ENCODE measurements at regions not wholly inside any gene's neighbourhood (a gene's known extent, or its start where the extent isn't known, plus 50 kb on each side); places are given as distances from the start of the nearest gene placed in this dataset.

DNA sequence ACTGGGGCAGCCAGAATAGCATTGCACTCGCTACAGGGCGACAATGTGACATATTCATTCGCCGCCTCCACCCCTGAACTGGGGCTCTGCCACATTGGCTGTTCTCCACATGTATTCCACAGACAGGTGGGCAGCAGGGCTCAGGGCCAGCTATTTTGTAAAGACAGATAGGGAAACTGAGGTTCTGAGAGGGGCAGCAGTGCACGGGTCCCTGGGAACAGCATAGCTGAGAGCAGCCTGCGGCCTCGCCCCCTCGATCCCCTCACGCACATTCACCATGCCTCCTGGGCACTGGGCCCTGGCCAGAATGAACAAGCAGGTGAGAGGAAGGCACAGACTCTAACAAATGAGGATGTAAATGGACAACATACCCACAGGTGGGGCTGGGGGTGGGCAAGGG is 75.0 kb upstream of the SPATA12 start:
- no peak for DNase-seq
- H3K4me3 Mint-ChIP-seq = no peak overlapping the region
- H3K4me1 Mint-ChIP-seq = peaks cover 68% of the 10 kb centered on the region
- peaks cover 22% of the 10 kb centered on the region for H3K27me3 Mint-ChIP-seq (ENCODE audit: low read depth, poor library complexity)
- H3K9me3 Mint-ChIP-seq = no peaks in the 10 kb centered on the region
- H3K27ac Mint-ChIP-seq = no peak overlapping the region
- TF ChIP-seq, protein P1, sequence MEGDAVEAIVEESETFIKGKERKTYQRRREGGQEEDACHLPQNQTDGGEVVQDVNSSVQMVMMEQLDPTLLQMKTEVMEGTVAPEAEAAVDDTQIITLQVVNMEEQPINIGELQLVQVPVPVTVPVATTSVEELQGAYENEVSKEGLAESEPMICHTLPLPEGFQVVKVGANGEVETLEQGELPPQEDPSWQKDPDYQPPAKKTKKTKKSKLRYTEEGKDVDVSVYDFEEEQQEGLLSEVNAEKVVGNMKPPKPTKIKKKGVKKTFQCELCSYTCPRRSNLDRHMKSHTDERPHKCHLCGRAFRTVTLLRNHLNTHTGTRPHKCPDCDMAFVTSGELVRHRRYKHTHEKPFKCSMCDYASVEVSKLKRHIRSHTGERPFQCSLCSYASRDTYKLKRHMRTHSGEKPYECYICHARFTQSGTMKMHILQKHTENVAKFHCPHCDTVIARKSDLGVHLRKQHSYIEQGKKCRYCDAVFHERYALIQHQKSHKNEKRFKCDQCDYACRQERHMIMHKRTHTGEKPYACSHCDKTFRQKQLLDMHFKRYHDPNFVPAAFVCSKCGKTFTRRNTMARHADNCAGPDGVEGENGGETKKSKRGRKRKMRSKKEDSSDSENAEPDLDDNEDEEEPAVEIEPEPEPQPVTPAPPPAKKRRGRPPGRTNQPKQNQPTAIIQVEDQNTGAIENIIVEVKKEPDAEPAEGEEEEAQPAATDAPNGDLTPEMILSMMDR (IDR thresholded peaks at IDR 0.05) = no peak
- no peaks in the 10 kb centered on the region for H3K36me3 Mint-ChIP-seq (ENCODE audit: low read depth)

DNA sequence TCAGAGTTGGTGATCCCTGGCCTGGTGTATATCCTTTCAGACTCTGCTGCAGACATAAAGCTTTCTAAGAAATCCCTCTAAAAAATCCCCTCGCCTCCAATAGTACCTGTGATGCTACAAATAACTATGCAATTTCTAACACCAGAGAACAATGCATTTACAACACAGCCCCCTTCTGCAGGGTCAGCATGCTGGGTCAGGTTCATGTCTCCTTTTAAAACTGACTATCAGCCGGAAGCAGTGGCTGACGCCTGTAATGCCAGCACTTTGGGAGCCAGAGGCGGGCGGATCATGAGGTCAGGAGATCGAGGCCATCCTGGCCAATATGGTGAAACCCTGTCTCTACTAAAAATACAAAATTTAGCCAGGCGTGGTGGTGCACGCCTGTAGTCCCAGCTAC is 77.0 kb upstream of the SPATA12 start:
- no peaks in the 10 kb centered on the region for H3K36me3 Mint-ChIP-seq (ENCODE audit: low read depth)
- H3K9me3 Mint-ChIP-seq = no peaks in the 10 kb centered on the region
- H3K4me3 Mint-ChIP-seq = no peak overlapping the region
- H3K4me1 Mint-ChIP-seq = peaks cover 50% of the 10 kb centered on the region
- TF ChIP-seq, protein P1 (IDR thresholded peaks at IDR 0.05) = no peak
- H3K27ac Mint-ChIP-seq = peak overlapping the region; percentile 44
- DNase-seq = no peak
- H3K27me3 Mint-ChIP-seq (ENCODE audit: low read depth, poor library complexity) = peaks cover 13% of the 10 kb centered on the region

DNA sequence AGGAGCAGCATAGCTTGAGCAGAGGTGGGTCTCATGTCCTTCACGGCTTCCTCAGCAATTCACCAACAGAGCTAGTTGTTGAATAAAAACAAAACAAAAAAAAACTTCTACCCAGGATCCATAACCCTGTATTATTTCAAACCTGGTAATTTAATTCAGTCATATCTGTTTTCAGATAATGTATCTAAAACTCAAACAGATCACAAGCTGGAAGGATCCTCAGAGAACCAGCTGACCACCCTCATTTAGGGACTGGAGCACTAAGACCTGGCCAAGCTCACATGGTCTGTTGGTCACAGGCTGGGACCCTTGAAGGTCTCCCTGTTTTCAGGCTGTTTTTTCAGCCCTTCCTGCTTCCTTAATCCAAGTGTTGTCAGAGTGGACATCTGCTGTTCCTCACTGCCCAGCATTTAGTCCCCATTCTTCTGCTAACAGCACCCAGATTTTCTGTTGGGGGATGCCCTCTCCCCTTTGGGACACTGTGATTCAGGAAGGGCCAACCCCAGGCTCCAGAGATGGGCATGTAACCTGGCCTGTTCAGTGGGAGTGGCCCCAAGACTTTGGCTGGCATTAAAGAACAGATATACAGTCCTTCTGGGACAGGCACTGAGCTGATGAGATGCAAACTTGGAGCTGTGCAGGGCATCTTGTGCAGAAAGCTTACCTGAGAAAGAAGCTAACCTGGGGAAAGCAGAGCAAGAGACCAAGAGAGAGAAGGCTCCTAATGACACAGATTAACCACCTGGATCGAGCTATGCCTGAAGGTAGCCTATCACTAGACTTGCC is 78.8 kb upstream of the SPATA12 start:
- Mint-ChIP-seq H3K27ac (no peak overlapping the region), H3K9me3 (no peaks in the 10 kb centered on the region), H3K4me1 (peaks cover 43% of the 10 kb centered on the region), H3K27me3 (ENCODE audit: low read depth, poor library complexity) (peaks cover 11% of the 10 kb centered on the region), H3K4me3 (no peak overlapping the region), H3K36me3 (ENCODE audit: low read depth) (no peaks in the 10 kb centered on the region)
- TF ChIP-seq, protein P1 (IDR thresholded peaks at IDR 0.05) = no peak
- DNase-seq = no peak

DNA sequence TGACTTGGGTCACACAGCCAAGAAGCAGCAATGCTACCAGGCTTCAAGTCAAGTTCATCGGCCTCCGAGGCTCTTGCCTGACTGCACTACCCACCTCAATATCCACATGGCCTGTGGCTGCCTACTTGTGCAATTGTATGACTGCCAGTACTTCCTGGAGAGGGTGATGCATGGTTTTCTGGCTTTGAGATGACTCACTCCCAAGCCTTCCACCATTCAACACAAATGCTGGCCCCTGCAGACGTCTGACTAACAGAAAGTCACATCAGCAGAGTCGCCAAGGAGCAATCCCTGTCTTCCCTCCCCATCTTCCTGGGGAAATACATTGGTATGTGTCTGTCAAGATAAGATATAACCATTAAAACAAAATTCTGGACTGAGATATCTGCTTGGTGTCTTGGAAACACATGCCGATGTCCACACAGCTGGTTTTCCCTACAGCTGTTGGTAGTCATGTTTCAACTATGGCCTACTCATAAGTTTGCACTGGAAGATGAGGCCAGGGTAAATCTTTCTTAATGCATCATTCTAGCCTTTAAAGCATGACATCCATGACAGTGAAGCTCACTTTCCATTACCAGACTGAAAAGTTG is 79.6 kb upstream of the SPATA12 start:
- Mint-ChIP-seq H3K4me1 (peaks cover 38% of the 10 kb centered on the region), H3K27me3 (ENCODE audit: low read depth, poor library complexity) (peaks cover 11% of the 10 kb centered on the region), H3K9me3 (no peaks in the 10 kb centered on the region), H3K27ac (no peak overlapping the region), H3K4me3 (no peak overlapping the region), H3K36me3 (ENCODE audit: low read depth) (no peaks in the 10 kb centered on the region)
- no peak for DNase-seq
- TF ChIP-seq, protein P1 (IDR thresholded peaks at IDR 0.05) = no peak

DNA sequence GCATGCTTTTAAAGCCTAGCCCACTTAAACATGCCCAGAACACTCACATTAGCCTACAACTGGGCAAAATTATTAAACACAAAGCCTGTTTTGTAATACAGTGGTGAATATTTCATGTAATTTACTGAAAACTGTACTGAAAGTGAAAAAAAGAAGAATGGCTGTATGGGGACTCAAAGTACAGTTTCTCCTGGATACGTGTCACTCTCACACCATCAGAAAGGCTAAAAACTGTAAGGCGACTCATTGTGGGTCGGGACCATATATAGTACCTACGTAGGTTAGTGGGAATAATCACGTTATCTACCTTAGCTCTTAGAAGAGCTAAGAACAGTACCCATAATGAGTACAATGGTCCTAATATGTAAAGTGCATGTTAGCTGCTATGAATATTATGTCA is 80.2 kb upstream of the SPATA12 start:
- H3K4me3 Mint-ChIP-seq = no peak overlapping the region
- H3K27me3 Mint-ChIP-seq (ENCODE audit: low read depth, poor library complexity) = peaks cover 11% of the 10 kb centered on the region
- no peaks in the 10 kb centered on the region for H3K36me3 Mint-ChIP-seq (ENCODE audit: low read depth)
- H3K4me1 Mint-ChIP-seq = peaks cover 32% of the 10 kb centered on the region
- H3K27ac Mint-ChIP-seq = no peak overlapping the region
- no peak for DNase-seq
- H3K9me3 Mint-ChIP-seq = no peaks in the 10 kb centered on the region
- TF ChIP-seq, protein P1 (IDR thresholded peaks at IDR 0.05) = no peak

DNA sequence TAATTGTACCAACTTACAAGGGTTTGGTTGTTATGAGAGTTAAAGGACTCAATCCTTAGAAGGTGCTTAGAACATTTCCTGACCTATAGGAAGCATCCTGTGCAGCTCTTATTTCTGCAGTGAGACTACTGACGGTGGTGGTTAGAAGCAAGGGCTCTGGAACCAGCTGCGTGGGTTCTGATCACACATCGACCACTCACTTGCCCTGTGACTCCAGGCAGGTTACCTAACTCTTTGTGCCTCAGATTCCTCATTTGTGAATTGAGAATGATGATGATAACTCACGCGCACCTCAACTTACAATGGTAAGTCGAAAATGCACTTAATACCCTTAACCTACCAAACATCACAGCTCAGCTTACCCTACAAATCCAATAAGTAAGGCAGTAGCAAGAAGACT is 80.7 kb upstream of the SPATA12 start:
- Mint-ChIP-seq H3K36me3 (ENCODE audit: low read depth) (no peaks in the 10 kb centered on the region), H3K27me3 (ENCODE audit: low read depth, poor library complexity) (peaks cover 11% of the 10 kb centered on the region), H3K27ac (no peak overlapping the region), H3K4me3 (no peak overlapping the region), H3K4me1 (peaks cover 34% of the 10 kb centered on the region), H3K9me3 (no peaks in the 10 kb centered on the region)
- TF ChIP-seq, protein P1 (IDR thresholded peaks at IDR 0.05) = no peak
- no peak for DNase-seq

Measured in nephron progenitor cell (in vitro differentiated cells).